Left lung (tissue), 4 donors: ENCODE measurements at regions not wholly inside any gene's neighbourhood (a gene's known extent, or its start where the extent isn't known, plus 50 kb on each side); places are given as distances from the start of the nearest gene placed in this dataset.

Experiments used
- ATAC-seq: fragments of 200-7000 bp; cut with Tn5 transposase; one replicate; pipeline ENCODE4 v1.9.1; 2020; ENCODE audit warnings: moderate library complexity
- DNase-seq, 4 donors: peaks; one replicate each; pipeline ENCODE4 v3.0.0-alpha.2; 2013 to 2020
- H3K27ac ChIP-seq, 2 donors: fragments of 200-600 bp; sonication (generic) in 1 of 2; one replicate each; pipeline versions ENCODE4 v1.5.0 to v1.8.0; 2020 to 2021
- H3K27me3 ChIP-seq, 2 donors: fragments of 200-600 bp; sonication (generic) in 1 of 2; one replicate each; pipeline versions ENCODE4 v1.5.0 to v1.8.0; 2020 to 2021
- H3K36me3 ChIP-seq, 2 donors: fragments of 200-600 bp; sonication (generic) in 1 of 2; one replicate each; pipeline versions ENCODE4 v1.5.0 to v1.8.0; 2020 to 2021
- H3K4me1 ChIP-seq, 2 donors: fragments of 200-600 bp; one replicate each; pipeline ENCODE4 v1.8.0; 2021
- H3K4me3 ChIP-seq, 2 donors: fragments of 200-600 bp; sonication (generic) in 1 of 2; one replicate each; pipeline versions ENCODE4 v1.5.0 to v1.8.0; 2020 to 2021; ENCODE audit warnings: mild to moderate bottlenecking in 1 of 2
- H3K9me3 ChIP-seq, 2 donors: fragments of 200-600 bp; sonication (generic) in 1 of 2; one replicate each; pipeline versions ENCODE4 v1.5.0 to v1.8.0; 2020 to 2021
- intact Hi-C, 2 donors: fragments of 100-400 bp; cut with DNase I; formaldehyde crosslinking; loops; one replicate each; pipeline versions ENCODE4 v1.11.2 to v1.14.2; 2022
- TF ChIP-seq, protein P1 (sequence below), 2 donors: fragments of 200-600 bp; sonication (generic) in 1 of 2; IDR thresholded peaks; one replicate each; pipeline versions ENCODE4 v1.5.0 to v1.8.0; 2021; ENCODE audit warnings: antibody characterized with exemption in 2 of 2
- donor health status: DM: no; HTN: yes; CAD: no.
- donor health status: DM: no; HTN: no; CAD: no.

DNA sequence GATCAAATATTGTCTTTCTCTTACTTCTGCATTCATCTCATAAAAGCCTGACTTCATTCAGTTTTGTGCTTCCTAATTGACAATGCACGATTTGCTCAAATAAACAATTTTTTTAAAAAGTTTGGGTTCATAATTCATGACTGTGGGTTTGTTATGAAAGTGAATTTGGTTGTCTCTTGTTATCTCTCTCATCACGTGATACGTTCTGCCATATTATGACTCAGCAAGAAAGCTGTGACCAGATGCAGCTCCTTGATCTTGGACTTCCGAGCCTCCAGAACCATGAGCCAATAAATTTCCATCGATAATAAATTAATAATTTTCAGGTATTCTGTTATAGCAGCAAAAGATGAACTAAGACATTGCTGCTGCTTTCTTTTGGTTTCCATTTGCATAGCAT lies 156.5 kb upstream of the LRATD1 start:
- H3K27ac ChIP-seq, result no peak overlapping the region
- TF ChIP-seq, protein P1, sequence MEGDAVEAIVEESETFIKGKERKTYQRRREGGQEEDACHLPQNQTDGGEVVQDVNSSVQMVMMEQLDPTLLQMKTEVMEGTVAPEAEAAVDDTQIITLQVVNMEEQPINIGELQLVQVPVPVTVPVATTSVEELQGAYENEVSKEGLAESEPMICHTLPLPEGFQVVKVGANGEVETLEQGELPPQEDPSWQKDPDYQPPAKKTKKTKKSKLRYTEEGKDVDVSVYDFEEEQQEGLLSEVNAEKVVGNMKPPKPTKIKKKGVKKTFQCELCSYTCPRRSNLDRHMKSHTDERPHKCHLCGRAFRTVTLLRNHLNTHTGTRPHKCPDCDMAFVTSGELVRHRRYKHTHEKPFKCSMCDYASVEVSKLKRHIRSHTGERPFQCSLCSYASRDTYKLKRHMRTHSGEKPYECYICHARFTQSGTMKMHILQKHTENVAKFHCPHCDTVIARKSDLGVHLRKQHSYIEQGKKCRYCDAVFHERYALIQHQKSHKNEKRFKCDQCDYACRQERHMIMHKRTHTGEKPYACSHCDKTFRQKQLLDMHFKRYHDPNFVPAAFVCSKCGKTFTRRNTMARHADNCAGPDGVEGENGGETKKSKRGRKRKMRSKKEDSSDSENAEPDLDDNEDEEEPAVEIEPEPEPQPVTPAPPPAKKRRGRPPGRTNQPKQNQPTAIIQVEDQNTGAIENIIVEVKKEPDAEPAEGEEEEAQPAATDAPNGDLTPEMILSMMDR (IDR thresholded peaks at IDR 0.05), result no peak
- intact Hi-C loops, result no loop called here
- H3K27me3 ChIP-seq, result no peaks in the 10 kb centered on the region
- no peak overlapping the region for H3K4me3 ChIP-seq
- DNase-seq (no peak), ATAC-seq (no peak)
- no peaks in the 10 kb centered on the region for H3K36me3 ChIP-seq
- H3K9me3 ChIP-seq, result no peaks in the 10 kb centered on the region
- no peaks in the 10 kb centered on the region for H3K4me1 ChIP-seq

DNA sequence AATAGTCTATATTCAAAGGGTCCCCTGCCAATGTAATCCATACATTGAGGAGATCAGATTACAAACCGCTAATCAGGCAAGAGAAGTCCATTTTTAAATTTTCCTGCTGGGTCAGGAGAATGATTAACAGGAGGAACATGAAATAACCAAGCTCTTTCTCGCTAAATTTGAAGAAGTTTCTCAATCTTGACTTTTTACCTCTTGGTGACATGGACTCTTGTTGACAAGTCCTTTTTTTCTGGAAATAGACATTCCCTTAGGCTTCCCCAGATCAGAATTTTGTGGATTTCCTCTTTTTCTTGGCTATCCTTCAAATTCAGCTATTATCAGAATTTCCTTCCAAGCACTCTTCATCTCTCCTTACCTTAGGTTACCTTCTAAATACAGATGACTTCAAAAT lies 153.0 kb upstream of the LRATD1 start:
- TF ChIP-seq, protein P1 (IDR thresholded peaks at IDR 0.05), result no peak
- ATAC-seq (no peak), DNase-seq (no peak)
- Histone ChIP-seq H3K36me3 (no peaks in the 10 kb centered on the region), H3K27me3 (no peaks in the 10 kb centered on the region), H3K4me1 (no peaks in the 10 kb centered on the region), H3K9me3 (peaks cover 0 to 2% of the 10 kb centered on the region in 2 donors), H3K4me3 (no peak overlapping the region), H3K27ac (no peak overlapping the region)
- intact Hi-C loops, result no loop called here

DNA sequence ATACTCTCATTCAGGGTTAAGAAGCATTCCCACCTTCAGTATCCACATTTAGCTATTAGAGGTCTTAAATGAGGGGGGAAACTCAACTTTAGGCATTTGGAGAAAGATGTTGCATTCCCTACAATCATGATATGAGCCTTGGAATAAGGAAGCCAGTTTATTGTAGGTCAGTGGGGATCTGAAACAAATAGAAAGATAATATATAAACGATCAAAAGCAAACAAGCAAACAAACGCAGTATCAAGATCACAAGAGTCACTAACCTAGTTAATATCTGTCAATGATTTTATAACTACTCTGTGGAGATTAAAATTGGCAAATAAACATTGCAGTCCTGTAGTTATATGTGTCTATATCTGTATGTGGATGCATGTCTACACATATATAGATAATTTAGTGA lies 152.4 kb upstream of the LRATD1 start:
- Histone ChIP-seq H3K9me3 (peaks cover 0 to 2% of the 10 kb centered on the region in 2 donors), H3K36me3 (no peaks in the 10 kb centered on the region), H3K4me1 (no peaks in the 10 kb centered on the region), H3K27ac (no peak overlapping the region), H3K27me3 (no peaks in the 10 kb centered on the region), H3K4me3 (no peak overlapping the region)
- TF ChIP-seq, protein P1 (IDR thresholded peaks at IDR 0.05), result no peak
- no peak for DNase-seq
- intact Hi-C loops, result no loop called here
- ATAC-seq, result no peak

DNA sequence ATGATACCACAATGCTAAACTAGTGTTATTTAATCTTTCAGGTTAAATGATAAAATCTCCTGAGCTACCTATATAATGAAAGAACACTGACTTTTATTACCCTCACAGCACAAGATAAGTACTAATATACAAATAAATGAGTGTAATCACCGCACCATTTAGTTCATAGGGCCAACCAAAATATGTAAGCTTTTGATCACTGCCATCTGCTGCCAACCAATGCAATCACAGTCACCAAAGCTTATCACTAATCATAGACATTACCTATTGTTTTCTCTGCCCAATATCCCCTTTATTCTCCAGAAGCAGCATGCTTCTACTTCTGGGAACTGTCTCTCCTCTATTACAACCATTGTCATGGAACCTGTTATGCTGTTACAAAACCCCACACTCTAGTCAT lies 151.6 kb upstream of the LRATD1 start:
- intact Hi-C loops, result no loop called here
- H3K27me3 ChIP-seq, result no peaks in the 10 kb centered on the region
- TF ChIP-seq, protein P1 (IDR thresholded peaks at IDR 0.05), result no peak
- peaks cover 0 to 2% of the 10 kb centered on the region in 2 donors for H3K9me3 ChIP-seq
- no peaks in the 10 kb centered on the region for H3K4me1 ChIP-seq
- DNase-seq (no peak), ATAC-seq (no peak)
- H3K36me3 ChIP-seq, result no peaks in the 10 kb centered on the region
- no peak overlapping the region for H3K27ac ChIP-seq
- H3K4me3 ChIP-seq, result no peak overlapping the region

DNA sequence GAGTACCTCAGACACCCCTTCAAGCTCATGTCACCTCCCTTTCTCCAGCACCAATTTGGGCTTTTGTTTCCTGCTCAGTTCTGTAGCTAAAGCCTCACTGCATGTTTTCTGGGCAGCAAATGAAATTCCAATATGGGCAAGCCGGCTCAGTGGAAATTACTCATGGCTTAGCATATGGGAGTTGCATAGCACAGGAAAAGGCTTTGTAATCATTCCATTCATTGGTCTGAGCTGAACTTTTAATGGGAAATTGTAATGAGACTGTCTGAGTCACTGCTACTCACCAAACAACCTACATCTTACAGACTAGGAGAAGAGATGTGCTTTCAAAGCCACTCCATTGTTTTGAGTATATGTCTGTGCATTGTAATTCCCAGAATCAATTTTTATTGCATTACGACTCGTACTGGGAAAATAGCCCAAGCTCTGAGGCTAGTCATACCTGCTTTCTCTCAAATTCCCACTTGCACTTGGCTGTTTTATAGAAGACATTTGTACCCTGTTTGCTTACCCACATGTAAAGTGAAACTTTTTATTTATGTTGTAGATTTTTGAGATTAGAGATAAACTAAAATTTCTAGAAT lies 139.5 kb upstream of the LRATD1 start:
- DNase-seq (no peak), ATAC-seq (no peak)
- Histone ChIP-seq H3K4me3 (no peak overlapping the region), H3K27ac (no peak overlapping the region), H3K9me3 (no peaks in the 10 kb centered on the region), H3K4me1 (no peaks in the 10 kb centered on the region), H3K27me3 (no peaks in the 10 kb centered on the region), H3K36me3 (no peaks in the 10 kb centered on the region)
- TF ChIP-seq, protein P1 (IDR thresholded peaks at IDR 0.05), result no peak
- intact Hi-C loops, result no loop called here
